ENCODE measurements at regions not wholly inside any gene's neighbourhood (a gene's known extent, or its start where the extent isn't known, plus 50 kb on each side); places are given as distances from the start of the nearest gene placed in this dataset.

- H2AFZ ChIP-seq (ENCODE audit: low read length), result no peak overlapping the region
These were observed 670.2 kb downstream of the ACTL7B start for GRCh38 chr9:108185613-108186012.

More at GRCh38 chr9:108185613-108186012, 670.2 kb downstream of the ACTL7B start:
- no peak overlapping the region for H3K4me3 ChIP-seq (replicated peaks in 1 of 3; ENCODE audit: insufficient read depth in 1 of 3, low read depth in 2 of 3, low read length in 3 of 3)
- intact Hi-C loops (cut with micrococcal nuclease; ENCODE audit: unreplicated experiment), result no loop called here
- in situ Hi-C loops (cut with HindIII; ENCODE audit: extremely low pct_ligation_motif_present, low pct_unique_long_range_greater_than_20kb), result no loop called here
- no peaks in the 10 kb centered on the region for H4K20me1 ChIP-seq (ENCODE audit: insufficient read depth, low read length)
- no peak for DNase-seq (ENCODE audit: low spot score)
- CTCF ChIA-PET (ENCODE audit: low intra/inter-chr PET ratio, low total read pairs), result no interaction called here
- no peak for ATAC-seq
- H3K27ac ChIP-seq (ENCODE audit: extremely low read length, insufficient read depth, low read length), result no peak overlapping the region
- BruUV-seq (replicated peaks), result no TSS peak
- H3K36me3 ChIP-seq (replicated peaks in 1 of 2; ENCODE audit: control insufficient read depth in 1 of 2, insufficient read depth in 2 of 2, low read length in 2 of 2), result no peaks in the 10 kb centered on the region
- WGBS (ENCODE audit: low lambda C conversion rate), result 32% methylated on average over 5 of the region's 5 CpGs
- H3K79me2 ChIP-seq (ENCODE audit: insufficient read depth, low read length), result no peaks in the 10 kb centered on the region
- no peaks in the 10 kb centered on the region for H3K9me3 ChIP-seq (ENCODE audit: low read length)
- POLR2A ChIA-PET, result no interaction called here
- TF ChIP-seq ZNF510 (CRISPR knock-in tag; IDR thresholded peaks at IDR 0.05; ENCODE audit: low read depth) (no peak), PREB (CRISPR knock-in tag; IDR thresholded peaks at IDR 0.05) (no peak), FIP1L1 (IDR thresholded peaks at IDR 0.05; ENCODE audit: borderline replicate concordance, insufficient read depth, low read depth, low read length) (no peak), RFX1 (IDR thresholded peaks at IDR 0.05) (no peak), HNF4G (IDR thresholded peaks at IDR 0.05; ENCODE audit: borderline replicate concordance, low read depth, low read length) (no peak), HNF4G (CRISPR knock-in tag; IDR thresholded peaks at IDR 0.05; ENCODE audit: borderline replicate concordance, low read depth) (no peak), MXI1 (IDR thresholded peaks at IDR 0.05; ENCODE audit: borderline replicate concordance, low read depth, low read length) (no peak), DNMT3B (CRISPR knock-in tag; conservative IDR thresholded peaks at IDR 0.05) (no peak), TERF1 (CRISPR knock-in tag; IDR thresholded peaks at IDR 0.05) (no peak), MBNL3 (CRISPR knock-in tag; conservative IDR thresholded peaks at IDR 0.05) (no peak)
- TF ChIP-seq, protein P1, sequence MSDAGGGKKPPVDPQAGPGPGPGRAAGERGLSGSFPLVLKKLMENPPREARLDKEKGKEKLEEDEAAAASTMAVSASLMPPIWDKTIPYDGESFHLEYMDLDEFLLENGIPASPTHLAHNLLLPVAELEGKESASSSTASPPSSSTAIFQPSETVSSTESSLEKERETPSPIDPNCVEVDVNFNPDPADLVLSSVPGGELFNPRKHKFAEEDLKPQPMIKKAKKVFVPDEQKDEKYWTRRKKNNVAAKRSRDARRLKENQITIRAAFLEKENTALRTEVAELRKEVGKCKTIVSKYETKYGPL (CRISPR knock-in tag; IDR thresholded peaks at IDR 0.05), result no peak
- no peak for FAIRE-seq
- no peak overlapping the region for H3K9ac ChIP-seq (ENCODE audit: insufficient read depth, low read depth, low read length)
- no peaks in the 10 kb centered on the region for H3K4me1 ChIP-seq (ENCODE audit: insufficient read depth, low read length)
- no peaks in the 10 kb centered on the region for H3K27me3 ChIP-seq (ENCODE audit: control insufficient read depth in 1 of 2, insufficient read depth in 2 of 2, low read length in 2 of 2)
- H3K4me2 ChIP-seq (ENCODE audit: low read depth, low read length), result no peak overlapping the region

Data from HepG2 (cell line).